ENCODE measurements at regions not wholly inside any gene's neighbourhood (a gene's known extent, or its start where the extent isn't known, plus 50 kb on each side); places are given as distances from the start of the nearest gene placed in this dataset.

DNA sequence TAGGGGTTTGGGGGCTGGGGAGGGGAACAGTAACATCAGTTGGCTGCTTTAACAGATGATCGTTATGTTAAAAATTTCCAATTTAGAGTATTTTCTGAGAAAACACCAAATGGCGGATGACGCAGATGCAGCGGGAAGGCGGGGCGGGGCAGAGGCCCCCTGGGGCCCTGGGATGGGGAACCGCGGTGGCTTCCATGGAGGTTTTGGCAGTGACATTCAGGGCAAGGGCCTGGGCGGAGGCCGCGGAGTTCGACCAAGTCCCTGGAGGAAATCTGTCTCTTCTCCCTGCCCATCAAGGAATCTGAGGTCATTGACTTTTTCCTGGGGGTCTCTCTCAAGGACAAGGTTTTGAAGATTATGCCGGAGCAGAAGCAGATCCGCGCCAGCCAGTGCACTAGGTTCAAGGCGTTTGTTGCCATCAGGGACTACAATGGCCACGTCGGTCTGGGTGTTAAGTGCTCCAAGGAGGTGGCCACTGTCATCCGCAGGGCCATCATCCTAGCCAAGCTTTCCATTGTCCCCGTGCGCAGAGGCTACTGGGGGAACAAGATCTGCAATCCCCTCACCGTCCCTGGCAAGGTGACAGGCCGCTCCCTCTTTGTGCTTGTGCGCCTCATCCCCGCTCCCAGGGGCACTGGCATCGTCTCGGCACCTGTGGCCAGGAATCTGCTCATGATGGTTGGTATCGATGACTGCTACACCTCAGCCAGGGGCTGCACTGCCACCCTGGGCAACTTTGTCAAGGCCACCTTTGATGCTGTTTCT, 310.2 kb downstream of the PTPRC start:
- ChIA-PET CTCF (ENCODE audit: low intra/inter-chr PET ratio, low total read pairs) (no interaction called here), POLR2A (no interaction called here)
- TF ChIP-seq HNRNPUL1 (IDR thresholded peaks at IDR 0.05; ENCODE audit: low read depth, low read length) (no peak), MED13 (CRISPR knock-in tag; IDR thresholded peaks at IDR 0.05) (no peak), ZNF616 (CRISPR knock-in tag; IDR thresholded peaks at IDR 0.05; ENCODE audit: low read depth) (no peak), ZNF484 (CRISPR knock-in tag; IDR thresholded peaks at IDR 0.05; ENCODE audit: borderline replicate concordance, low read depth) (no peak), ATF1 (CRISPR knock-in tag; IDR thresholded peaks at IDR 0.05) (no peak), ARNTL (CRISPR knock-in tag; IDR thresholded peaks at IDR 0.05) (no peak), ZNF782 (CRISPR knock-in tag; IDR thresholded peaks at IDR 0.05; ENCODE audit: borderline replicate concordance) (no peak), ZNF362 (CRISPR knock-in tag; IDR thresholded peaks at IDR 0.05; ENCODE audit: borderline replicate concordance) (no peak)
- TF ChIP-seq, protein P1, sequence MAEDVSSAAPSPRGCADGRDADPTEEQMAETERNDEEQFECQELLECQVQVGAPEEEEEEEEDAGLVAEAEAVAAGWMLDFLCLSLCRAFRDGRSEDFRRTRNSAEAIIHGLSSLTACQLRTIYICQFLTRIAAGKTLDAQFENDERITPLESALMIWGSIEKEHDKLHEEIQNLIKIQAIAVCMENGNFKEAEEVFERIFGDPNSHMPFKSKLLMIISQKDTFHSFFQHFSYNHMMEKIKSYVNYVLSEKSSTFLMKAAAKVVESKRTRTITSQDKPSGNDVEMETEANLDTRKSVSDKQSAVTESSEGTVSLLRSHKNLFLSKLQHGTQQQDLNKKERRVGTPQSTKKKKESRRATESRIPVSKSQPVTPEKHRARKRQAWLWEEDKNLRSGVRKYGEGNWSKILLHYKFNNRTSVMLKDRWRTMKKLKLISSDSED (CRISPR knock-in tag; IDR thresholded peaks at IDR 0.05) = no peak
- TF ChIP-seq, protein P2, sequence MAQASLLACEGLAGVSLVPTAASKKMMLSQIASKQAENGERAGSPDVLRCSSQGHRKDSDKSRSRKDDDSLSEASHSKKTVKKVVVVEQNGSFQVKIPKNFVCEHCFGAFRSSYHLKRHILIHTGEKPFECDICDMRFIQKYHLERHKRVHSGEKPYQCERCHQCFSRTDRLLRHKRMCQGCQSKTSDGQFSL (CRISPR knock-in tag; IDR thresholded peaks at IDR 0.05) = no peak
- Histone ChIP-seq H3K4me2 (ENCODE audit: low read depth, low read length) (no peak overlapping the region), H3K4me1 (ENCODE audit: insufficient read depth, low read length) (no peaks in the 10 kb centered on the region), H3K27me3 (ENCODE audit: control insufficient read depth in 1 of 2, insufficient read depth in 2 of 2, low read length in 2 of 2) (no peaks in the 10 kb centered on the region), H3K9ac (ENCODE audit: insufficient read depth, low read depth, low read length) (no peak overlapping the region), H3K36me3 (replicated peaks in 1 of 2; ENCODE audit: control insufficient read depth in 1 of 2, insufficient read depth in 2 of 2, low read length in 2 of 2) (no peaks in the 10 kb centered on the region), H2AFZ (ENCODE audit: low read length) (no peak overlapping the region), H3K9me3 (ENCODE audit: low read length) (no peaks in the 10 kb centered on the region), H3K27ac (ENCODE audit: extremely low read length, insufficient read depth, low read length) (no peak overlapping the region), H3K4me3 (replicated peaks in 1 of 3; ENCODE audit: insufficient read depth in 1 of 3, low read depth in 2 of 3, low read length in 3 of 3) (no peak overlapping the region), H3K79me2 (ENCODE audit: insufficient read depth, low read length) (no peaks in the 10 kb centered on the region), H4K20me1 (ENCODE audit: insufficient read depth, low read length) (no peaks in the 10 kb centered on the region)
- in situ Hi-C loops (cut with HindIII; ENCODE audit: extremely low pct_ligation_motif_present, low pct_unique_long_range_greater_than_20kb) = no loop called here
- no peak for ATAC-seq
- no peak for FAIRE-seq
- WGBS (ENCODE audit: low lambda C conversion rate) = 59% methylated on average over 13 of the region's 28 CpGs
- DNase-seq (ENCODE audit: low spot score) = no peak
- no TSS peak for BruUV-seq (replicated peaks)
- intact Hi-C loops (cut with micrococcal nuclease; ENCODE audit: unreplicated experiment) = no loop called here
